ENCODE measurements at regions not wholly inside any gene's neighbourhood (a gene's known extent, or its start where the extent isn't known, plus 50 kb on each side); places are given as distances from the start of the nearest gene placed in this dataset.

DNA sequence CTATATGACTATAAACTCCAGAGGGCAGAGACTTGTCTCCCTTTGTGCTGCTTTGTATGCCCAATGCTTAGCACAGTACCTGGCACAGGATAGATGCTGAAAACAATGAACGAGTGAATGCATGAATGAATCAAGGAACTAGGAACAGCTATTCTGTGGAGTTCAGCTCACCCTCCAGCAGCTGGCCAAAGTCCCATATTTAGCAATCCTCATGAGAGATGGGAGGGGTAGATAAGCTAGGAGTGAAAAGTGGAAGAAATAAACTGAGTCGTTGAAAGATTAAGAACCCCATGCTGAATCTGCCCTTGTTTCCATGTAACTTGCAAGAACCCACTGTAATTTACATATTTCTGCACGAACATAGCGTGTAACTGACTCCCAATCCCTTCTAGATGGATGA is 106.5 kb downstream of the MAFB start:
- DNase-seq (ENCODE audit: extremely low read depth, low read depth) = no peak
- TF ChIP-seq, protein P1, sequence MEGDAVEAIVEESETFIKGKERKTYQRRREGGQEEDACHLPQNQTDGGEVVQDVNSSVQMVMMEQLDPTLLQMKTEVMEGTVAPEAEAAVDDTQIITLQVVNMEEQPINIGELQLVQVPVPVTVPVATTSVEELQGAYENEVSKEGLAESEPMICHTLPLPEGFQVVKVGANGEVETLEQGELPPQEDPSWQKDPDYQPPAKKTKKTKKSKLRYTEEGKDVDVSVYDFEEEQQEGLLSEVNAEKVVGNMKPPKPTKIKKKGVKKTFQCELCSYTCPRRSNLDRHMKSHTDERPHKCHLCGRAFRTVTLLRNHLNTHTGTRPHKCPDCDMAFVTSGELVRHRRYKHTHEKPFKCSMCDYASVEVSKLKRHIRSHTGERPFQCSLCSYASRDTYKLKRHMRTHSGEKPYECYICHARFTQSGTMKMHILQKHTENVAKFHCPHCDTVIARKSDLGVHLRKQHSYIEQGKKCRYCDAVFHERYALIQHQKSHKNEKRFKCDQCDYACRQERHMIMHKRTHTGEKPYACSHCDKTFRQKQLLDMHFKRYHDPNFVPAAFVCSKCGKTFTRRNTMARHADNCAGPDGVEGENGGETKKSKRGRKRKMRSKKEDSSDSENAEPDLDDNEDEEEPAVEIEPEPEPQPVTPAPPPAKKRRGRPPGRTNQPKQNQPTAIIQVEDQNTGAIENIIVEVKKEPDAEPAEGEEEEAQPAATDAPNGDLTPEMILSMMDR (IDR thresholded peaks at IDR 0.05; ENCODE audit: low read depth, low read length) = no peak

DNA sequence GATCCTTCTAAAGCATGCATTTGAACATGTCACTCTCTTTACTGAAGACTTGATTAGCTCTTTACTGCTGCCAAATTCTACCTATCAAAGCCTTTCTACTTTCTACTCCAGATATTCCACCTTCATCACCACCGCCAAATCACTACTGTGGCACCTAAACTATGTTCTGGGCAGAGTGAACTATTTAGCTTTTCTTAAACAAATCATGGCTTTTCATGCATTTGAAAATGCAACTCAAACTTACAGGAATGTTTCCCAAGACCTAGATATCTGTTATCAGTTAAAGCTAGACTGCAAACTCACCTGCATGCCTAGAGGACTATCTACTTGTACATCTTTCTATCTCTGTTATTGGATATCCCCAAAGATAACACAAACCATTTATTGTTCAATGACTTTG is 109.3 kb downstream of the MAFB start:
- no peak for DNase-seq (ENCODE audit: extremely low read depth, low read depth)
- TF ChIP-seq, protein P1 (IDR thresholded peaks at IDR 0.05; ENCODE audit: low read depth, low read length) = no peak

DNA sequence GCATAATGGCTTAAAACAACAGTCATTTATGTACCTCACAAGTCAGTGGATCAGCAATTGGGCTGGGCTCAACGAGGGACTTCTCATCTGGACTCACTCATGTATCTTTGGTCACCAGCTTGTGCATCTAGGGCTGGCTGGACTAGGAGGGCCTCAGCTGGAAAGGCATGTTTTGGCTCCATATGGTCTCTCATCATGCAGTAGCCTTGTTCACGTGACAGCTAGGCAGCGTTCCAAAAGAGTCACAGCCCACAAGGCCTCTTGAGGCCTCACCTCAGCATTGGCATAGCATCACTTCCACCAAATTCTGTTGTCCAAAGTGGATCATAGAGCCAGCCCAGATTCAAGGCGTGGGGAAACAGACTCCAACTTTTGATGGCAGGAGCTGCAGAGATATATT is 110.1 kb downstream of the MAFB start:
- TF ChIP-seq, protein P1 (IDR thresholded peaks at IDR 0.05; ENCODE audit: low read depth, low read length) = no peak
- no peak for DNase-seq (ENCODE audit: extremely low read depth, low read depth)

DNA sequence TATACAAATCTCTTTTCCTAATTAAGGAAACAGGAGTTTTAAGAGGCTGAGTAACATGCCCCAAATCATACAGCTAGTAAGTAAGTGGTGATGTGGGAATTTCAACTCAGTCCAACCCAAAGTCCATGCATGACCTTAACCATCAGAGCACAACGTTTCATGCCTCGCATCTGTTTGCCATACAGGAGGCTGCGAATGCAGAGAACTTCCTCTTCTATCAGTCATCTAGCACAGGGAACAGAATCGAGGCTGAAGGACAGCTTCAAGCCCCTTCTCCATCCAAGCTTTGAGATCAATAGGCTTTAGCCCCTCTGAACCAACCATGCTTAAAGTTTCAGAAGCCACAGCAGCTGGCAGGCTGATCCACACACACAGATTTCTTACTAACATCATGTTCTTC is 113.2 kb downstream of the MAFB start:
- TF ChIP-seq, protein P1 (IDR thresholded peaks at IDR 0.05; ENCODE audit: low read depth, low read length) = no peak
- DNase-seq (ENCODE audit: extremely low read depth, low read depth) = no peak

DNA sequence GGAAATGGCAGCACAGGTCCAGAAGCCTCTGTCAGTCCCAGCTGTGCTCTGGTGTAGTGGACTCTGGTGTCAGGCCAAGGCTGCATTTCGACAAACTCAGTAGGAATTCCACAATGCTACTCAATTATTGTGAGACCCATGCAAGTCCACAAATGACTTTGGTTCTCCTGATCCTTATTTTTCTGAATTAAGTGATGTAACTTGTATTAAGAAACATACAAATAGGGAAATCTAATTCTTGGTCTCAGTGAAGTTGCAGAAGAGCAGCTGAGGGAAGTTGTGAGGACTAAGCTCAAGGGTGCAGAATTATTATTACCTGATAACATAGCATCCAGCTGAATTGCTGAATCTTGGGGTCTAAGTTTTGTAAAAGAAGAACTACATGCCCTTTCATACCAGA is 116.8 kb downstream of the MAFB start:
- no peak for DNase-seq (ENCODE audit: extremely low read depth, low read depth)
- TF ChIP-seq, protein P1 (IDR thresholded peaks at IDR 0.05; ENCODE audit: low read depth, low read length) = no peak

DNA sequence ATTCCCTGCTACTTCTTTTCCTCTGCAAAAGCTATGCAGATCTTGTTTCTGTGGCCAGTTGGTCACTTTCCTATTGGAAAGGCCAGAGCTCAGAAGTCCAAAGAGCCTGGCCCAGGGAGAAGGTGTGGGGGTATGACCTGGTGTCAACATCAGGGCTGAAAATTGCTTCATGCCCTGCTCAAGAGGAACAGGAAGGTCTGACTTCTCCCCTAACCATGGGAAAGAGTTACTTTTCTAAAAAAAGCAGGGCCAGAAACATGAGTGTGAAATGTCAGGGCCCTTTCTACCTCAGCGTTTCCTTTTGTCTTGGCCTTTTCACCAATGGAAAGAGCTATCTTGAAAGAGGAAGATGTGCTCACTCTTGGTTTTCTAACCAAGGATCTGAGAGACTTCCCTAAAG is 117.4 kb downstream of the MAFB start:
- DNase-seq (ENCODE audit: extremely low read depth, low read depth) = no peak
- TF ChIP-seq, protein P1 (IDR thresholded peaks at IDR 0.05; ENCODE audit: low read depth, low read length) = no peak

DNA sequence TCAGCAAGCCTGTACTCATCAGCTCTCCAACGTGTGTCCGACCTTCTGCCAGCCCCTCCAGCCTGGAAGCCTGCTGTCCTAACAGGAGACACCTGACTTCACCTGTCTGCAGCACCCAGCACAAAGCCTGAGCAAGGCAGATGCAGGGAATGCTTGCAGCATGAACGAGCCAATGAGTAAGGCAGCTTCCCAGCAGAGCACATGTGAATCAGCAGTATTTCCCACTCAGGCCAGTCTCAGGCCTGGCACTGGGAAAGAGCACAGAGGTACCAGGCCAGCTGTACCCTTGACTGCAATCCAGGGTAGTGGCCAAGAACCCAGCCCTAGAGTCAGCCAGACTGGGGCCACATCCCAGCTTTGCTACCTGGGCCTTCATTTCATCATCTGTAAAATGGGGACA is 120.8 kb downstream of the MAFB start:
- DNase-seq (ENCODE audit: extremely low read depth, low read depth) = no peak
- TF ChIP-seq, protein P1 (IDR thresholded peaks at IDR 0.05; ENCODE audit: low read depth, low read length) = no peak
